Endothelial cell (in vitro differentiated cells): ENCODE measurements at regions not wholly inside any gene's neighbourhood (a gene's known extent, or its start where the extent isn't known, plus 50 kb on each side); places are given as distances from the start of the nearest gene placed in this dataset.

Source experiments
- DNase-seq: peaks from one replicate; pipeline ENCODE4 v3.0.0; 2021; ENCODE audit warnings: low spot score
- H3K27ac Mint-ChIP-seq: one replicate; pipeline ENCODE4 v1.8.0; 2021; ENCODE audit warnings: mixed read lengths, inconsistent platforms; ENCODE audit not compliant: unreplicated experiment
- H3K27me3 Mint-ChIP-seq: one replicate; pipeline ENCODE4 v1.8.0; 2021; ENCODE audit warnings: mild to moderate bottlenecking, moderate library complexity, mixed read lengths, inconsistent platforms; ENCODE audit not compliant: unreplicated experiment
- H3K36me3 Mint-ChIP-seq: one replicate; pipeline ENCODE4 v1.8.0; 2021; ENCODE audit warnings: mild to moderate bottlenecking, low read depth, mixed read lengths, inconsistent platforms; ENCODE audit not compliant: unreplicated experiment
- H3K4me1 Mint-ChIP-seq: one replicate; pipeline ENCODE4 v1.8.0; 2021; ENCODE audit warnings: mild to moderate bottlenecking, mixed read lengths, inconsistent platforms; ENCODE audit not compliant: unreplicated experiment
- H3K4me3 Mint-ChIP-seq: one replicate; pipeline ENCODE4 v1.8.0; 2021; ENCODE audit warnings: mild to moderate bottlenecking, mixed read lengths, inconsistent platforms; ENCODE audit not compliant: unreplicated experiment
- H3K9me3 Mint-ChIP-seq: one replicate; pipeline ENCODE4 v1.8.0; 2021; ENCODE audit warnings: mixed read lengths, inconsistent platforms; ENCODE audit not compliant: unreplicated experiment
- TF ChIP-seq, protein P1 (sequence below): fragments of 200-600 bp; sonication (generic); IDR thresholded peaks from one replicate; pipeline ENCODE4 v1.5.0; 2021; ENCODE audit warnings: antibody characterized with exemption; ENCODE audit not compliant: unreplicated experiment

DNA sequence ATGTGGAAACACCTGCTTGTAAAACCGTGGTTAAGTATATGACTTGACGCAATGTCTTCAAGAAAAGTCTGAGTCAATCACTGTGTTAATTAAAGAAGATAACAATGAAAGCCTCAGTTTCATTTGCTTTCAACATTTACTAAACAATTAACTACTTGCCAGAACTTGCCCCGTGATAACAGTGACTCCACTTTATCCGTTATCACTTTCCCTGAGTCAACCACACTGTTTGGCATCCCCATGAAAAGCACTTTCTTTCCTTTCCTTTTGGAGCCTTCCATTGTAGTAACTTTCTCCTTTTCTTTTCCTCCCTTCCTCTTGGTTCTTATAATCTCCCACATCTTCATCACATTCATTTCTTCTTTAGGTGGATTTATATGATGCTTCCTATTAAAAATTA, 435.1 kb upstream of the GOT2 start:
- H3K9me3 Mint-ChIP-seq, result no peaks in the 10 kb centered on the region
- H3K27me3 Mint-ChIP-seq, result no peaks in the 10 kb centered on the region
- H3K4me1 Mint-ChIP-seq, result peaks cover 5% of the 10 kb centered on the region
- H3K36me3 Mint-ChIP-seq, result no peaks in the 10 kb centered on the region
- H3K4me3 Mint-ChIP-seq, result no peak overlapping the region
- DNase-seq, result no peak
- no peak overlapping the region for H3K27ac Mint-ChIP-seq
- TF ChIP-seq, protein P1, sequence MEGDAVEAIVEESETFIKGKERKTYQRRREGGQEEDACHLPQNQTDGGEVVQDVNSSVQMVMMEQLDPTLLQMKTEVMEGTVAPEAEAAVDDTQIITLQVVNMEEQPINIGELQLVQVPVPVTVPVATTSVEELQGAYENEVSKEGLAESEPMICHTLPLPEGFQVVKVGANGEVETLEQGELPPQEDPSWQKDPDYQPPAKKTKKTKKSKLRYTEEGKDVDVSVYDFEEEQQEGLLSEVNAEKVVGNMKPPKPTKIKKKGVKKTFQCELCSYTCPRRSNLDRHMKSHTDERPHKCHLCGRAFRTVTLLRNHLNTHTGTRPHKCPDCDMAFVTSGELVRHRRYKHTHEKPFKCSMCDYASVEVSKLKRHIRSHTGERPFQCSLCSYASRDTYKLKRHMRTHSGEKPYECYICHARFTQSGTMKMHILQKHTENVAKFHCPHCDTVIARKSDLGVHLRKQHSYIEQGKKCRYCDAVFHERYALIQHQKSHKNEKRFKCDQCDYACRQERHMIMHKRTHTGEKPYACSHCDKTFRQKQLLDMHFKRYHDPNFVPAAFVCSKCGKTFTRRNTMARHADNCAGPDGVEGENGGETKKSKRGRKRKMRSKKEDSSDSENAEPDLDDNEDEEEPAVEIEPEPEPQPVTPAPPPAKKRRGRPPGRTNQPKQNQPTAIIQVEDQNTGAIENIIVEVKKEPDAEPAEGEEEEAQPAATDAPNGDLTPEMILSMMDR, result no peak

DNA sequence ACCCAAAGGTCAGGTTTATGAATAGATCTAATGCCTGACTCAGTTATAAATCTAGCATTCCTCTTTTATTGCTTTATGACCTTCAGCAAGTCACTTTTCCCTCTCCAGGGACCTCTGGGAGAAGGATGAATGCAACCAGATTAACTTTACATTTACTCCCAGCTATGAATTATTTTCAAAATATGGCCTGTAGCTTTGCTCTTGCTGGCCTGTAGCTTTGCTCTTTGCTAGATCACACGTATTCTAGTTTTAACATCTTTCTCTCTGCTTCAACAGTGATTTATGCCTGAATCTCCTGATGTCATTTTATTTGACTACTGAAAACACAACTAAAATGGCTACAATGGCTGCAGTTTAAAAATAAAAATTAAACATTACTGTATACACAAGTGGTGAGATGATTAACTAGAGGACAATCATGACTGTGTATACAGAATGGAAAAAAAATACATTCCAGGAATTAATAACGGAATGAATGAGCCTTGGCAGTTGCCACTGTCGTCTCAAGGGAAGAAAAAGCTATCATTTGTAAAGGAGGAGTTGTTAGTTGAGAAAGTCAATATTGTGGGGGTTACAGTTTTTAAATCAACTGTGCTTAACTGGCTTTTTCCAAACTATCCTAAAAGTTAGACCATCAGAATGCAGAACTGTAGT, 434.5 kb upstream of the GOT2 start:
- TF ChIP-seq, protein P1, result no peak
- Mint-ChIP-seq H3K9me3 (no peaks in the 10 kb centered on the region), H3K4me1 (peaks cover 5% of the 10 kb centered on the region), H3K27ac (no peak overlapping the region), H3K4me3 (no peak overlapping the region), H3K27me3 (no peaks in the 10 kb centered on the region), H3K36me3 (no peaks in the 10 kb centered on the region)
- no peak for DNase-seq

DNA sequence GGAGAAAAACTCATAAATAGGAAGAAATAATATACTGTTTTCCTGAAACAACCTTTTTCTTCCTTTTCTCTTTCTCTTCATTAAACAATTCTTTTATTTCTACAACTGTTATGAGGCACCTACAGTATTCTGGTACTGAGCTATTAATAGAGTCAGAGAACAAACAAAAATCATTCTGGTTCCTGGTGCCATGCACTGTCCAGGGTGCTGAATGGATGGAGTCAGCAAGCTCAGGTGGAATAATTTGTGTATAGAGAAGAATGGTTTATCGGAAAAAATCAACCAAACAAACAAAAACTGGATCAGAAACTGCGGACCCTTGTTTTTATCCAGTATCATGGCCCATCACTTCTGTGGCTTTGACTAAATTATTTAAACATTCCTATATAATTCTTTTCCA, 430.3 kb upstream of the GOT2 start:
- H3K27me3 Mint-ChIP-seq, result no peaks in the 10 kb centered on the region
- no peak overlapping the region for H3K4me3 Mint-ChIP-seq
- no peaks in the 10 kb centered on the region for H3K36me3 Mint-ChIP-seq
- no peak overlapping the region for H3K27ac Mint-ChIP-seq
- no peaks in the 10 kb centered on the region for H3K4me1 Mint-ChIP-seq
- TF ChIP-seq, protein P1, result no peak
- no peaks in the 10 kb centered on the region for H3K9me3 Mint-ChIP-seq
- peak; percentile 36 for DNase-seq

DNA sequence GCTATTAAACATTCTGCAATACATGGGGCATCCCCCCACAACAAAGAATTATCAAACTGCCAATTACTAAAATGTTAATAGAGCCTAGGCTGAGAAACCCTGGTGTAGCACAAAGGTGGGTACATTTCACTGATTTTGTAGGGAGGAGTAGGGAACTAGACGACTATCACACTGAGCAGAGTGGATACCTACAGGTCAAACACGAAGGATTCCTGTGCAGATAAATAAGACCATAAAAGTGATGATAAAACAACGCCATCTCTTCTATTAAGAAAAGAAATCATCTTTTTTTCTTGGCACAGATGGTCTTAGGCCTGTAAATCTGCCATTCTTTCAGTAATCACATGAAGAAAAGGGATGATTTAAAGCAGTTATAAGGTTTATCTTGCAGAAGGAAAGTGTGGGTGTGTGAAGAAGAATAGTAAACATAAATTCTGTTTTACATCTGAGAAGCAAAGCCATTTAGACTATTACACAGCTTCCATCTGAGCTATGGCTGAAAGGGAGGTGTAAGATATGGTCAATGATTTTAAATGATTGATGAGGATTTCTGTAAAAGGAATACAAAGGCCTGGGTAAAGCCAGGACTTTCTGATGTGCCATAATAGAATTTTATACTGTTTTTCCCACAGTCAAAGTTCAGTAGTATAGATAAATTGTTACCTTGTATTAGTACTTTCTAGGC, 429.4 kb upstream of the GOT2 start:
- DNase-seq, result no peak
- H3K36me3 Mint-ChIP-seq, result no peaks in the 10 kb centered on the region
- TF ChIP-seq, protein P1, result no peak
- H3K27ac Mint-ChIP-seq, result no peak overlapping the region
- no peaks in the 10 kb centered on the region for H3K9me3 Mint-ChIP-seq
- no peaks in the 10 kb centered on the region for H3K4me1 Mint-ChIP-seq
- no peak overlapping the region for H3K4me3 Mint-ChIP-seq
- H3K27me3 Mint-ChIP-seq, result no peaks in the 10 kb centered on the region

DNA sequence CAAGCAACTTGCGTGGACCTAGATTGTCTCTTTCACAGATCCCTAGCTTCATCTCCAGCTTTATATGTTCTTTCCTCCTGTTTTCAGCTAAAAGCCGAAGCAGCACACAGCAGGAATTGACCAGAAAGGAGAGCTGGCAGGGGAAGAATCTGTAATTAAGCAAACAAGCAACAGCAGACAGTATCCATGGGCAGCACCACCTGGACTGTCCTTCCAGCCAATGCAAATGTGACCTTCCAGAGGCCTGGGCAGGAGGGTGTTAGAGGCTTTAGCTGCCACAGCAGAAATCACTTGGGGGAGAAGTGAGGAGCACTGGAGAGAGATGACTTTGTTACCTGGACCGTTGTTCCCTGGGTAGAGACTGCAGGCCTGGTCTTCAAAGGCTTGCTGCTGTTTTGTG, 427.6 kb upstream of the GOT2 start:
- no peak for DNase-seq
- H3K27me3 Mint-ChIP-seq, result no peaks in the 10 kb centered on the region
- H3K9me3 Mint-ChIP-seq, result no peaks in the 10 kb centered on the region
- no peaks in the 10 kb centered on the region for H3K36me3 Mint-ChIP-seq
- H3K4me1 Mint-ChIP-seq, result no peaks in the 10 kb centered on the region
- H3K27ac Mint-ChIP-seq, result no peak overlapping the region
- H3K4me3 Mint-ChIP-seq, result no peak overlapping the region
- TF ChIP-seq, protein P1, result no peak
